ENCODE measurements at regions not wholly inside any gene's neighbourhood (a gene's known extent, or its start where the extent isn't known, plus 50 kb on each side); places are given as distances from the start of the nearest gene placed in this dataset.

DNA sequence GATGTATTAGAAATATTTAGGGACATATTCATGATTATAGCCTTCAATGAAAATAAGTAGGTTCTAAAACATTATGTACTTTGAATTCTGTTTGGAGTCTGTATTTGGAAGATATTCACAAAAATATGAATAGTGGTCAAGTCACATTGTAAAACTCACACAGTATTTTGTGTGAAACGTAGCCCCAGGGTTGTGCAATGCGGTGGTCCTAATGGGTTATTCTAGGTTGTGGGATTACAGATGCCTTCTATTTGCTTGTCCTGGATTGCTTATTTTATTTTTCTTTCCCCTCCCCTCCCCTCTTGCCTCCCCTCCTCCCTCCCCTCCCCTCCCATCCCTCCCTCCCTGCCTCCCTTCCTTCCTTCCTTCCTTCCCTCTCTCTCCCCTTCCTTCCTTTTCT is 93.7 kb upstream of the THUMPD2 start:
- no peak overlapping the region for H4K91ac ChIP-seq (ENCODE audit: low read depth, low read length)
- H4K8ac ChIP-seq (ENCODE audit: low read depth, low read length) = no peak overlapping the region
- H3K9ac ChIP-seq (ENCODE audit: low read length) = no peak overlapping the region
- no peak overlapping the region for H3K18ac ChIP-seq (ENCODE audit: low read length)
- no peaks in the 10 kb centered on the region for H3K79me2 ChIP-seq (ENCODE audit: control insufficient read depth, insufficient read depth, low read length, poor library complexity)
- no peak for DNase-seq
- no peak overlapping the region for H2AK5ac ChIP-seq (ENCODE audit: low read length)
- WGBS (ENCODE audit: extremely low coverage, insufficient coverage, insufficient read length) = no CpG with 5 or more reads among the region's 2 CpGs
- no peaks in the 10 kb centered on the region for H3K36me3 ChIP-seq (ENCODE audit: control insufficient read depth in 1 of 2, insufficient read depth in 2 of 2, low read length in 2 of 2)
- H3K4me2 ChIP-seq (ENCODE audit: low read length) = no peak overlapping the region
- H4K12ac ChIP-seq (ENCODE audit: low read depth, low read length) = no peak overlapping the region
- H2BK5ac ChIP-seq (ENCODE audit: low read depth, low read length, poor library complexity) = no peak overlapping the region
- H3K4me3 ChIP-seq (ENCODE audit: low read depth, low read length) = no peak overlapping the region
- H3K27me3 ChIP-seq (ENCODE audit: insufficient read depth, low read length) = no peaks in the 10 kb centered on the region
- H2AFZ ChIP-seq (ENCODE audit: insufficient read depth, low read length, poor library complexity) = no peak overlapping the region
- H3K23ac ChIP-seq (ENCODE audit: low read length) = no peak overlapping the region
- H3K27ac ChIP-seq (ENCODE audit: low read depth, low read length) = no peak overlapping the region
- no peaks in the 10 kb centered on the region for H3K79me1 ChIP-seq (ENCODE audit: low read length)
- no peak overlapping the region for H3K4ac ChIP-seq (ENCODE audit: low read depth, low read length)
- no peak overlapping the region for H2BK120ac ChIP-seq (ENCODE audit: insufficient read depth, low read length, poor library complexity)
- H3K4me1 ChIP-seq (ENCODE audit: control insufficient read depth in 1 of 2, insufficient read depth in 2 of 2, low read length in 2 of 2) = peaks cover 0 to 3% of the 10 kb centered on the region in 2 experiments
- H2BK12ac ChIP-seq (ENCODE audit: low read length) = no peak overlapping the region
- no peaks in the 10 kb centered on the region for H3K9me3 ChIP-seq (ENCODE audit: insufficient read depth, low read depth, low read length)
- no peak overlapping the region for H3K14ac ChIP-seq (ENCODE audit: low read length)

DNA sequence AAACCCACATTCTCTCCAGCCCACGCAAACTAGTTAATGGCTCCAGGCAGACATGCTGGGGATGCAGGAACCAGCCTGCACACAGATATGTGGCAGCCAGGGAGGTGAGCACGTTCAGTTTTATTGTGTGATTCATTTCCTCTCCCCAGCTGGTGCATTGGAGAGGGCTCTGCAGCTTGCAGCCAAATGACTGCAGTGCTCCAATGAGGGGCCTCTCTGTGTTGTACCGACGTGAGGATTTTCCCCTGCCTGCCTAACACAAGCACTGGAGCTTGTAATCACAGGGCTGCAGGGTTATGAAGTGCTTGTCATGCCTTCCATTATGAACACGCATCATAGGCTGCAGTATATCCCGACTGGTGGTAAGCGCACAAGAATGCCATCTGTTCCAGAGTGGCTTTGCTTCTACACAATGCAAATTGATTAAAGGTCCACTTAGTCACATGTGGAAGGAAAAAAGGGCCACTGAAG is 92.3 kb upstream of the THUMPD2 start:
- H2BK120ac ChIP-seq (ENCODE audit: insufficient read depth, low read length, poor library complexity) = no peak overlapping the region
- DNase-seq = peak in 1 of 2 donors; percentile 2
- no peak overlapping the region for H2BK12ac ChIP-seq (ENCODE audit: low read length)
- no peak overlapping the region for H2BK5ac ChIP-seq (ENCODE audit: low read depth, low read length, poor library complexity)
- H3K9me3 ChIP-seq (ENCODE audit: insufficient read depth, low read depth, low read length) = no peaks in the 10 kb centered on the region
- H3K4me2 ChIP-seq (ENCODE audit: low read length) = no peak overlapping the region
- no peak overlapping the region for H3K18ac ChIP-seq (ENCODE audit: low read length)
- no peak overlapping the region for H2AK5ac ChIP-seq (ENCODE audit: low read length)
- H3K4me1 ChIP-seq (ENCODE audit: control insufficient read depth in 1 of 2, insufficient read depth in 2 of 2, low read length in 2 of 2) = peaks cover 0 to 3% of the 10 kb centered on the region in 2 experiments
- H3K27ac ChIP-seq (ENCODE audit: low read depth, low read length) = no peak overlapping the region
- no peak overlapping the region for H3K4me3 ChIP-seq (ENCODE audit: low read depth, low read length)
- H2AFZ ChIP-seq (ENCODE audit: insufficient read depth, low read length, poor library complexity) = no peak overlapping the region
- H3K79me2 ChIP-seq (ENCODE audit: control insufficient read depth, insufficient read depth, low read length, poor library complexity) = no peaks in the 10 kb centered on the region
- no peak overlapping the region for H4K91ac ChIP-seq (ENCODE audit: low read depth, low read length)
- H3K36me3 ChIP-seq (ENCODE audit: control insufficient read depth in 1 of 2, insufficient read depth in 2 of 2, low read length in 2 of 2) = no peaks in the 10 kb centered on the region
- H3K23ac ChIP-seq (ENCODE audit: low read length) = no peak overlapping the region
- H3K9ac ChIP-seq (ENCODE audit: low read length) = no peak overlapping the region
- WGBS (ENCODE audit: extremely low coverage, insufficient coverage, insufficient read length) = no CpG with 5 or more reads among the region's 7 CpGs
- no peak overlapping the region for H3K14ac ChIP-seq (ENCODE audit: low read length)
- no peak overlapping the region for H4K8ac ChIP-seq (ENCODE audit: low read depth, low read length)
- no peaks in the 10 kb centered on the region for H3K79me1 ChIP-seq (ENCODE audit: low read length)
- H3K4ac ChIP-seq (ENCODE audit: low read depth, low read length) = no peak overlapping the region
- no peak overlapping the region for H4K12ac ChIP-seq (ENCODE audit: low read depth, low read length)
- H3K27me3 ChIP-seq (ENCODE audit: insufficient read depth, low read length) = no peaks in the 10 kb centered on the region

DNA sequence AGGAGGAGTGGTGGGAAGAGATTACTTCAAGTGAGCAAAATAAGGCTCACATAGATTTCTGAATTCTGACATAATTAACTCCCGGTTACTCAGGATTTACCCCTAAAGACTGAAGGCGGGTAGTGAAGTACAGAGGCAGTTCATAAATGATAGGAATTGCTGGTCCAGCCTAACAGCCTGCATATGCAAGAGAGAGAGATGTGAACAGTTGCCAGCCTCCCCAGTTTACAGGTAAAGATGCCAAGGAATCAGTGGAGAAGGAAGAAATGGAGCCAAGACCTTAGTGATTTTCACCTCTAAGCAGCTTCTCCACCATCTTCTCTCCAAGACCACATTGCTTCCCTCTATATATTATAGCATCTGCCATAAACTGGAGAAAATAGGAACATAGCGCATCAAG is 91.8 kb upstream of the THUMPD2 start:
- Histone ChIP-seq H3K18ac (ENCODE audit: low read length) (no peak overlapping the region), H3K9ac (ENCODE audit: low read length) (no peak overlapping the region), H2AK5ac (ENCODE audit: low read length) (no peak overlapping the region), H3K27me3 (ENCODE audit: insufficient read depth, low read length) (no peaks in the 10 kb centered on the region), H3K4me2 (ENCODE audit: low read length) (no peak overlapping the region), H2BK12ac (ENCODE audit: low read length) (no peak overlapping the region), H3K9me3 (ENCODE audit: insufficient read depth, low read depth, low read length) (no peaks in the 10 kb centered on the region), H2AFZ (ENCODE audit: insufficient read depth, low read length, poor library complexity) (no peak overlapping the region), H3K79me1 (ENCODE audit: low read length) (no peaks in the 10 kb centered on the region), H2BK120ac (ENCODE audit: insufficient read depth, low read length, poor library complexity) (no peak overlapping the region), H3K79me2 (ENCODE audit: control insufficient read depth, insufficient read depth, low read length, poor library complexity) (no peaks in the 10 kb centered on the region), H3K36me3 (ENCODE audit: control insufficient read depth in 1 of 2, insufficient read depth in 2 of 2, low read length in 2 of 2) (no peaks in the 10 kb centered on the region), H3K23ac (ENCODE audit: low read length) (no peak overlapping the region), H4K12ac (ENCODE audit: low read depth, low read length) (no peak overlapping the region), H3K4ac (ENCODE audit: low read depth, low read length) (no peak overlapping the region), H4K91ac (ENCODE audit: low read depth, low read length) (no peak overlapping the region), H3K4me3 (ENCODE audit: low read depth, low read length) (no peak overlapping the region), H3K4me1 (ENCODE audit: control insufficient read depth in 1 of 2, insufficient read depth in 2 of 2, low read length in 2 of 2) (peaks cover 0 to 3% of the 10 kb centered on the region in 2 experiments), H2BK5ac (ENCODE audit: low read depth, low read length, poor library complexity) (no peak overlapping the region), H4K8ac (ENCODE audit: low read depth, low read length) (no peak overlapping the region), H3K14ac (ENCODE audit: low read length) (no peak overlapping the region), H3K27ac (ENCODE audit: low read depth, low read length) (no peak overlapping the region)
- DNase-seq = no peak
- no CpG with 5 or more reads among the region's 3 CpGs for WGBS (ENCODE audit: extremely low coverage, insufficient coverage, insufficient read length)

DNA sequence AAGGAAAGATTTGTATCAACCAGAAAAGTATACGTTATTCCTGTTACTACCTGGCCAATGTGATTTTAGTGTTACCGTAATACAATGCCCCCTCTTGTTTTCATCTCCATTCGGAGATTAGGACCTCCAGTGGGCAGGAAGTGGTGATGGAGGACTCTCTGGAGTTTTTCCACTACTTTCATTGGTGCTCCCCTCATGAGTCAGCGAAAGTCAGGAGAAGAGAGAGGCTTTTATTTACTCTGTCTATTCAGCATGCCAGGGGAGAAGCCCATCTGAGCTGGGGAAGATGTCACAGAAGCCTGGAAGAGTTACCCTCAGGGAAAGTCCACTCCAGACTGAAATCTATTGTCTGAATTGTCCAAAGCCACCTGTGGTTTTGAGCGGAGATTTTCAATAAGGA is 88.2 kb upstream of the THUMPD2 start:
- Histone ChIP-seq H3K4me2 (ENCODE audit: low read length) (no peak overlapping the region), H3K4me3 (ENCODE audit: low read depth, low read length) (no peak overlapping the region), H3K9me3 (ENCODE audit: insufficient read depth, low read depth, low read length) (peaks cover 6% of the 10 kb centered on the region), H2AK5ac (ENCODE audit: low read length) (no peak overlapping the region), H3K79me1 (ENCODE audit: low read length) (no peaks in the 10 kb centered on the region), H4K12ac (ENCODE audit: low read depth, low read length) (no peak overlapping the region), H3K9ac (ENCODE audit: low read length) (no peak overlapping the region), H2BK12ac (ENCODE audit: low read length) (no peak overlapping the region), H2AFZ (ENCODE audit: insufficient read depth, low read length, poor library complexity) (no peak overlapping the region), H4K91ac (ENCODE audit: low read depth, low read length) (no peak overlapping the region), H3K79me2 (ENCODE audit: control insufficient read depth, insufficient read depth, low read length, poor library complexity) (no peaks in the 10 kb centered on the region), H3K4me1 (ENCODE audit: control insufficient read depth in 1 of 2, insufficient read depth in 2 of 2, low read length in 2 of 2) (peaks cover 0 to 3% of the 10 kb centered on the region in 2 experiments), H2BK5ac (ENCODE audit: low read depth, low read length, poor library complexity) (no peak overlapping the region), H3K14ac (ENCODE audit: low read length) (no peak overlapping the region), H3K27me3 (ENCODE audit: insufficient read depth, low read length) (no peaks in the 10 kb centered on the region), H3K18ac (ENCODE audit: low read length) (no peak overlapping the region), H3K4ac (ENCODE audit: low read depth, low read length) (no peak overlapping the region), H3K23ac (ENCODE audit: low read length) (no peak overlapping the region), H3K27ac (ENCODE audit: low read depth, low read length) (no peak overlapping the region), H2BK120ac (ENCODE audit: insufficient read depth, low read length, poor library complexity) (no peak overlapping the region), H3K36me3 (ENCODE audit: control insufficient read depth in 1 of 2, insufficient read depth in 2 of 2, low read length in 2 of 2) (no peaks in the 10 kb centered on the region), H4K8ac (ENCODE audit: low read depth, low read length) (no peak overlapping the region)
- WGBS (ENCODE audit: extremely low coverage, insufficient coverage, insufficient read length) = no CpG with 5 or more reads among the region's 5 CpGs
- no peak for DNase-seq

All from trophoblast cell (in vitro differentiated cells and primary cell).